ENCODE measurements at regions not wholly inside any gene's neighbourhood (a gene's known extent, or its start where the extent isn't known, plus 50 kb on each side); places are given as distances from the start of the nearest gene placed in this dataset.

- TF ChIP-seq MEF2A (IDR thresholded peaks at IDR 0.05; ENCODE audit: borderline replicate concordance, low read depth) (no peak), TEAD4 (IDR thresholded peaks at IDR 0.05; ENCODE audit: borderline replicate concordance, insufficient read depth) (no peak), EP300 (IDR thresholded peaks at IDR 0.05; ENCODE audit: borderline replicate concordance in 1 of 2, low read depth in 1 of 2, low read length in 1 of 2) (no peak), POLR2AphosphoS5 (IDR thresholded peaks at IDR 0.05; ENCODE audit: low read depth, low read length) (no peak), USF2 (IDR thresholded peaks at IDR 0.05; ENCODE audit: borderline replicate concordance, low read depth, low read length) (no peak), YY1 (IDR thresholded peaks at IDR 0.05; ENCODE audit: low read depth) (no peak), CTCF (IDR thresholded peaks at IDR 0.05) (no peak), RFX5 (IDR thresholded peaks at IDR 0.05; ENCODE audit: low read length) (no peak), ELF1 (IDR thresholded peaks at IDR 0.05) (no peak)
Measured at GRCh38 chr9:102054811-102055210, 316.4 kb upstream of the GRIN3A start.
